ENCODE measurements at regions not wholly inside any gene's neighbourhood (a gene's known extent, or its start where the extent isn't known, plus 50 kb on each side); places are given as distances from the start of the nearest gene placed in this dataset.

DNA sequence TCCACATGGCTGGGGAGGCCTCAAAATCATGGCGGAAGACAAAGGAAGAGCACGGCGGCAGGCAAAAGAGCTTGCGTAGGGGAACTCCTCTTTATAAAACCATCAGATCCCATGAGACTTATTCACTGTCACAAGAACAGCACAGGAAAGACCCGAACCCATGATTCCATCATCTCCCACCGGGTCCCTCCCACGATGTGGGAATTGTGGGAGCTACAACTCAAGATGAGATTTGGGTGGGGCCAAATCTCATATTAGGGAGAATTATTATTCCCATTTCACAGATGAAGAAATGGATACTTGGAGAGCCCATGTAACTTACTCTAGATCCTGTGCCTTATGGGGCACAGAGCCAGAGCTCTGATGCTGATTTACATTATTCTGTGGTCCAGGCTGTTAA is 322.6 kb downstream of the PCNX1 start:
- H3K36me3 ChIP-seq (ENCODE audit: control insufficient read depth in 4 of 4, insufficient read depth in 3 of 4, low read depth in 1 of 4, low read length in 3 of 4): no peaks in the 10 kb centered on the region
- H3K4me3 ChIP-seq (ENCODE audit: low read depth in 1 of 3, low read length in 3 of 3): no peak overlapping the region
- no peak for DNase-seq (ENCODE audit: low spot score)
- no peaks in the 10 kb centered on the region for H3K27me3 ChIP-seq (ENCODE audit: control insufficient read depth in 4 of 4, insufficient read depth in 4 of 4, low read length in 3 of 4)
- H3K27ac ChIP-seq (ENCODE audit: low read depth in 1 of 2, low read length in 2 of 2): no peak overlapping the region
- WGBS: 79% methylated on average over 7 of the region's 7 CpGs
- TF ChIP-seq FOXA2 (IDR thresholded peaks at IDR 0.05) (no peak), HNF4A (conservative IDR thresholded peaks at IDR 0.05) (no peak), FOXA1 (IDR thresholded peaks at IDR 0.05) (no peak)
- TF ChIP-seq, protein P1, sequence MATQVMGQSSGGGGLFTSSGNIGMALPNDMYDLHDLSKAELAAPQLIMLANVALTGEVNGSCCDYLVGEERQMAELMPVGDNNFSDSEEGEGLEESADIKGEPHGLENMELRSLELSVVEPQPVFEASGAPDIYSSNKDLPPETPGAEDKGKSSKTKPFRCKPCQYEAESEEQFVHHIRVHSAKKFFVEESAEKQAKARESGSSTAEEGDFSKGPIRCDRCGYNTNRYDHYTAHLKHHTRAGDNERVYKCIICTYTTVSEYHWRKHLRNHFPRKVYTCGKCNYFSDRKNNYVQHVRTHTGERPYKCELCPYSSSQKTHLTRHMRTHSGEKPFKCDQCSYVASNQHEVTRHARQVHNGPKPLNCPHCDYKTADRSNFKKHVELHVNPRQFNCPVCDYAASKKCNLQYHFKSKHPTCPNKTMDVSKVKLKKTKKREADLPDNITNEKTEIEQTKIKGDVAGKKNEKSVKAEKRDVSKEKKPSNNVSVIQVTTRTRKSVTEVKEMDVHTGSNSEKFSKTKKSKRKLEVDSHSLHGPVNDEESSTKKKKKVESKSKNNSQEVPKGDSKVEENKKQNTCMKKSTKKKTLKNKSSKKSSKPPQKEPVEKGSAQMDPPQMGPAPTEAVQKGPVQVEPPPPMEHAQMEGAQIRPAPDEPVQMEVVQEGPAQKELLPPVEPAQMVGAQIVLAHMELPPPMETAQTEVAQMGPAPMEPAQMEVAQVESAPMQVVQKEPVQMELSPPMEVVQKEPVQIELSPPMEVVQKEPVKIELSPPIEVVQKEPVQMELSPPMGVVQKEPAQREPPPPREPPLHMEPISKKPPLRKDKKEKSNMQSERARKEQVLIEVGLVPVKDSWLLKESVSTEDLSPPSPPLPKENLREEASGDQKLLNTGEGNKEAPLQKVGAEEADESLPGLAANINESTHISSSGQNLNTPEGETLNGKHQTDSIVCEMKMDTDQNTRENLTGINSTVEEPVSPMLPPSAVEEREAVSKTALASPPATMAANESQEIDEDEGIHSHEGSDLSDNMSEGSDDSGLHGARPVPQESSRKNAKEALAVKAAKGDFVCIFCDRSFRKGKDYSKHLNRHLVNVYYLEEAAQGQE (IDR thresholded peaks at IDR 0.05): no peak
- TF ChIP-seq, protein P2, sequence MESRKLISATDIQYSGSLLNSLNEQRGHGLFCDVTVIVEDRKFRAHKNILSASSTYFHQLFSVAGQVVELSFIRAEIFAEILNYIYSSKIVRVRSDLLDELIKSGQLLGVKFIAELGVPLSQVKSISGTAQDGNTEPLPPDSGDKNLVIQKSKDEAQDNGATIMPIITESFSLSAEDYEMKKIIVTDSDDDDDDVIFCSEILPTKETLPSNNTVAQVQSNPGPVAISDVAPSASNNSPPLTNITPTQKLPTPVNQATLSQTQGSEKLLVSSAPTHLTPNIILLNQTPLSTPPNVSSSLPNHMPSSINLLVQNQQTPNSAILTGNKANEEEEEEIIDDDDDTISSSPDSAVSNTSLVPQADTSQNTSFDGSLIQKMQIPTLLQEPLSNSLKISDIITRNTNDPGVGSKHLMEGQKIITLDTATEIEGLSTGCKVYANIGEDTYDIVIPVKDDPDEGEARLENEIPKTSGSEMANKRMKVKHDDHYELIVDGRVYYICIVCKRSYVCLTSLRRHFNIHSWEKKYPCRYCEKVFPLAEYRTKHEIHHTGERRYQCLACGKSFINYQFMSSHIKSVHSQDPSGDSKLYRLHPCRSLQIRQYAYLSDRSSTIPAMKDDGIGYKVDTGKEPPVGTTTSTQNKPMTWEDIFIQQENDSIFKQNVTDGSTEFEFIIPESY (IDR thresholded peaks at IDR 0.05): no peak
- H3K9me3 ChIP-seq (ENCODE audit: control insufficient read depth in 4 of 4, low read length in 3 of 4): no peaks in the 10 kb centered on the region
- no peaks in the 10 kb centered on the region for H3K4me1 ChIP-seq (ENCODE audit: control insufficient read depth in 4 of 4, insufficient read depth in 4 of 4, low read length in 3 of 4)
- no peak overlapping the region for H3K9ac ChIP-seq (ENCODE audit: low read depth in 1 of 2, low read length in 2 of 2)

DNA sequence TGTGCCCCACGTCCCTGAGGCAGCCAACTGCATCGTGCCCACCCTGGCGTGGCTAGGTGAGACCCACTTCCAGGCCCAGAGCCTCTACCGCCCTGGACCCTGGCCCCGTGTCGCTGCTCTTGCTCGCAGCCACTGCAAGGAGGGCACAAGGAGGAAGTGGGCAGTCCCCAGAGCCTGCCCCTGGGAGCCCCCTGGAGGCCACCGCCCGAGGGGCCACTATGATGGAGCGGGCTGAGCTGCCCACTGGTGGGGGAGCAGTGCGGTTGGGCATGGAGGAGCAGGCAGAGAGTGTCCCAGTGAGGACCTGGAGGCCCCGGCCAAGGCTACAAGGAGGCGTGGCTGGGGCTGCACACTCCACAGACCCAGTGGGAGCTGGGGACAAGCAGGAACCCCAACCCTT is 323.6 kb downstream of the PCNX1 start:
- Histone ChIP-seq H3K27ac (ENCODE audit: low read depth in 1 of 2, low read length in 2 of 2) (no peak overlapping the region), H3K9ac (ENCODE audit: low read depth in 1 of 2, low read length in 2 of 2) (no peak overlapping the region), H3K4me3 (ENCODE audit: low read depth in 1 of 3, low read length in 3 of 3) (no peak overlapping the region), H3K27me3 (ENCODE audit: control insufficient read depth in 4 of 4, insufficient read depth in 4 of 4, low read length in 3 of 4) (no peaks in the 10 kb centered on the region), H3K4me1 (ENCODE audit: control insufficient read depth in 4 of 4, insufficient read depth in 4 of 4, low read length in 3 of 4) (no peaks in the 10 kb centered on the region), H3K36me3 (ENCODE audit: control insufficient read depth in 4 of 4, insufficient read depth in 3 of 4, low read depth in 1 of 4, low read length in 3 of 4) (no peaks in the 10 kb centered on the region), H3K9me3 (ENCODE audit: control insufficient read depth in 4 of 4, low read length in 3 of 4) (no peaks in the 10 kb centered on the region)
- TF ChIP-seq, protein P3, sequence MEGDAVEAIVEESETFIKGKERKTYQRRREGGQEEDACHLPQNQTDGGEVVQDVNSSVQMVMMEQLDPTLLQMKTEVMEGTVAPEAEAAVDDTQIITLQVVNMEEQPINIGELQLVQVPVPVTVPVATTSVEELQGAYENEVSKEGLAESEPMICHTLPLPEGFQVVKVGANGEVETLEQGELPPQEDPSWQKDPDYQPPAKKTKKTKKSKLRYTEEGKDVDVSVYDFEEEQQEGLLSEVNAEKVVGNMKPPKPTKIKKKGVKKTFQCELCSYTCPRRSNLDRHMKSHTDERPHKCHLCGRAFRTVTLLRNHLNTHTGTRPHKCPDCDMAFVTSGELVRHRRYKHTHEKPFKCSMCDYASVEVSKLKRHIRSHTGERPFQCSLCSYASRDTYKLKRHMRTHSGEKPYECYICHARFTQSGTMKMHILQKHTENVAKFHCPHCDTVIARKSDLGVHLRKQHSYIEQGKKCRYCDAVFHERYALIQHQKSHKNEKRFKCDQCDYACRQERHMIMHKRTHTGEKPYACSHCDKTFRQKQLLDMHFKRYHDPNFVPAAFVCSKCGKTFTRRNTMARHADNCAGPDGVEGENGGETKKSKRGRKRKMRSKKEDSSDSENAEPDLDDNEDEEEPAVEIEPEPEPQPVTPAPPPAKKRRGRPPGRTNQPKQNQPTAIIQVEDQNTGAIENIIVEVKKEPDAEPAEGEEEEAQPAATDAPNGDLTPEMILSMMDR (IDR thresholded peaks at IDR 0.05; ENCODE audit: low read depth, low read length, missing input control): no peak
- TF ChIP-seq YY1 (IDR thresholded peaks at IDR 0.05) (no peak), NR2F2 (IDR thresholded peaks at IDR 0.05) (no peak), RXRA (IDR thresholded peaks at IDR 0.05) (no peak), EGR1 (IDR thresholded peaks at IDR 0.05; ENCODE audit: low read depth in 2 of 2) (no peak), TAF1 (conservative IDR thresholded peaks at IDR 0.05) (no peak), HNF4A (conservative IDR thresholded peaks at IDR 0.05) (no peak), FOXA2 (IDR thresholded peaks at IDR 0.05) (no peak), FOXA1 (IDR thresholded peaks at IDR 0.05) (no peak), RAD21 (IDR thresholded peaks at IDR 0.05) (no peak), SP1 (IDR thresholded peaks at IDR 0.05) (no peak), JUND (IDR thresholded peaks at IDR 0.05) (no peak), HNF4G (IDR thresholded peaks at IDR 0.05) (no peak), GABPA (IDR thresholded peaks at IDR 0.05 in 1 of 2, conservative IDR thresholded peaks at IDR 0.05 in 1 of 2) (no peak)
- TF ChIP-seq, protein P4, sequence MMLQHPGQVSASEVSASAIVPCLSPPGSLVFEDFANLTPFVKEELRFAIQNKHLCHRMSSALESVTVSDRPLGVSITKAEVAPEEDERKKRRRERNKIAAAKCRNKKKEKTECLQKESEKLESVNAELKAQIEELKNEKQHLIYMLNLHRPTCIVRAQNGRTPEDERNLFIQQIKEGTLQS (IDR thresholded peaks at IDR 0.05): no peak
- TF ChIP-seq, protein P5, sequence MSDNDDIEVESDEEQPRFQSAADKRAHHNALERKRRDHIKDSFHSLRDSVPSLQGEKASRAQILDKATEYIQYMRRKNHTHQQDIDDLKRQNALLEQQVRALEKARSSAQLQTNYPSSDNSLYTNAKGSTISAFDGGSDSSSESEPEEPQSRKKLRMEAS (IDR thresholded peaks at IDR 0.05): no peak
- TF ChIP-seq, protein P2 (IDR thresholded peaks at IDR 0.05): no peak
- TF ChIP-seq, protein P1 (IDR thresholded peaks at IDR 0.05): no peak
- DNase-seq (ENCODE audit: low spot score): no peak
- WGBS: 93% methylated on average over 13 of the region's 13 CpGs
